IPS-18c (cell line): ENCODE measurements at regions not wholly inside any gene's neighbourhood (a gene's known extent, or its start where the extent isn't known, plus 50 kb on each side); places are given as distances from the start of the nearest gene placed in this dataset.
"Not testable (repeated sequence)": the region's sequence is repeated elsewhere in the genome, so short reads cannot be mapped to it uniquely, and the experiment has no call there.

Source experiments
- H3K4me3 ChIP-seq: 2 replicates; pipeline ENCODE4 v1.7.0; 2013; ENCODE audit warnings: low read depth, mild to moderate bottlenecking, low read length, moderate library complexity; ENCODE audit not compliant: insufficient read depth
- H3K9me3 ChIP-seq: one replicate; pipeline ENCODE4 v1.6.1; 2013; ENCODE audit warnings: mild to moderate bottlenecking, low read length, moderate library complexity; ENCODE audit not compliant: control insufficient read depth, insufficient read depth

- H3K4me3 ChIP-seq, result no peak overlapping the region
- H3K9me3 ChIP-seq, result peaks cover 2% of the 10 kb centered on the region
Observed at GRCh38 chr2:14016289-14016955, 616.1 kb upstream of the LRATD1 start.

- H3K9me3 ChIP-seq, result no peaks in the 10 kb centered on the region
- H3K4me3 ChIP-seq, result no peak overlapping the region
Observed at GRCh38 chr2:14018620-14019019, 613.9 kb upstream of the LRATD1 start.

- Histone ChIP-seq H3K9me3 (no peaks in the 10 kb centered on the region), H3K4me3 (no peak overlapping the region)
Observed at GRCh38 chr2:14023558-14023957, 609.0 kb upstream of the LRATD1 start.

- Histone ChIP-seq H3K4me3 (no peak overlapping the region), H3K9me3 (no peaks in the 10 kb centered on the region)
Observed at GRCh38 chr2:14039134-14039533, 593.4 kb upstream of the LRATD1 start.

- H3K4me3 ChIP-seq, result no peak overlapping the region
- H3K9me3 ChIP-seq, result no peaks in the 10 kb centered on the region
Observed at GRCh38 chr2:14047491-14047890, 585.0 kb upstream of the LRATD1 start.

GRCh38 chr2:14051401-14051800 is 581.1 kb upstream of the LRATD1 start:
- Histone ChIP-seq H3K4me3 (no peak overlapping the region), H3K9me3 (no peaks in the 10 kb centered on the region)

GRCh38 chr2:14053105-14053504 is 579.4 kb upstream of the LRATD1 start:
- Histone ChIP-seq H3K4me3 (no peak overlapping the region), H3K9me3 (no peaks in the 10 kb centered on the region)

GRCh38 chr2:14064346-14064745 is 568.2 kb upstream of the LRATD1 start:
- H3K4me3 ChIP-seq, result no peak overlapping the region
- no peaks in the 10 kb centered on the region for H3K9me3 ChIP-seq

GRCh38 chr2:14072338-14072737 is 560.2 kb upstream of the LRATD1 start:
- Histone ChIP-seq H3K9me3 (no peaks in the 10 kb centered on the region), H3K4me3 (no peak overlapping the region)

GRCh38 chr2:14074691-14075090 is 557.8 kb upstream of the LRATD1 start:
- Histone ChIP-seq H3K9me3 (no peaks in the 10 kb centered on the region), H3K4me3 (no peak overlapping the region)

- H3K4me3 ChIP-seq, result no peak overlapping the region
- peaks cover 2% of the 10 kb centered on the region for H3K9me3 ChIP-seq
Observed at GRCh38 chr2:14079576-14079975, 552.9 kb upstream of the LRATD1 start.

GRCh38 chr2:14081521-14081920 is 551.0 kb upstream of the LRATD1 start:
- Histone ChIP-seq H3K4me3 (no peak overlapping the region), H3K9me3 (peaks cover 2% of the 10 kb centered on the region)

GRCh38 chr2:14082640-14083039 is 549.9 kb upstream of the LRATD1 start:
- peaks cover 2% of the 10 kb centered on the region for H3K9me3 ChIP-seq
- no peak overlapping the region for H3K4me3 ChIP-seq

GRCh38 chr2:14094592-14094991 is 537.9 kb upstream of the LRATD1 start:
- no peak overlapping the region for H3K4me3 ChIP-seq
- peaks cover 5% of the 10 kb centered on the region for H3K9me3 ChIP-seq

- H3K4me3 ChIP-seq, H3K9me3 ChIP-seq: not testable (repeated sequence)
Observed at GRCh38 chr2:14099101-14099500, 533.4 kb upstream of the LRATD1 start.

GRCh38 chr2:14114275-14114674 is 518.2 kb upstream of the LRATD1 start:
- Histone ChIP-seq H3K4me3 (no peak overlapping the region), H3K9me3 (no peaks in the 10 kb centered on the region)

GRCh38 chr2:14120376-14120775 is 512.1 kb upstream of the LRATD1 start:
- Histone ChIP-seq H3K9me3 (no peaks in the 10 kb centered on the region), H3K4me3 (no peak overlapping the region)

GRCh38 chr2:14123436-14124103 is 508.9 kb upstream of the LRATD1 start:
- no peak overlapping the region for H3K4me3 ChIP-seq
- no peaks in the 10 kb centered on the region for H3K9me3 ChIP-seq
